ENCODE measurements at regions not wholly inside any gene's neighbourhood (a gene's known extent, or its start where the extent isn't known, plus 50 kb on each side); places are given as distances from the start of the nearest gene placed in this dataset.

- TF ChIP-seq, protein P1, sequence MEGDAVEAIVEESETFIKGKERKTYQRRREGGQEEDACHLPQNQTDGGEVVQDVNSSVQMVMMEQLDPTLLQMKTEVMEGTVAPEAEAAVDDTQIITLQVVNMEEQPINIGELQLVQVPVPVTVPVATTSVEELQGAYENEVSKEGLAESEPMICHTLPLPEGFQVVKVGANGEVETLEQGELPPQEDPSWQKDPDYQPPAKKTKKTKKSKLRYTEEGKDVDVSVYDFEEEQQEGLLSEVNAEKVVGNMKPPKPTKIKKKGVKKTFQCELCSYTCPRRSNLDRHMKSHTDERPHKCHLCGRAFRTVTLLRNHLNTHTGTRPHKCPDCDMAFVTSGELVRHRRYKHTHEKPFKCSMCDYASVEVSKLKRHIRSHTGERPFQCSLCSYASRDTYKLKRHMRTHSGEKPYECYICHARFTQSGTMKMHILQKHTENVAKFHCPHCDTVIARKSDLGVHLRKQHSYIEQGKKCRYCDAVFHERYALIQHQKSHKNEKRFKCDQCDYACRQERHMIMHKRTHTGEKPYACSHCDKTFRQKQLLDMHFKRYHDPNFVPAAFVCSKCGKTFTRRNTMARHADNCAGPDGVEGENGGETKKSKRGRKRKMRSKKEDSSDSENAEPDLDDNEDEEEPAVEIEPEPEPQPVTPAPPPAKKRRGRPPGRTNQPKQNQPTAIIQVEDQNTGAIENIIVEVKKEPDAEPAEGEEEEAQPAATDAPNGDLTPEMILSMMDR (IDR thresholded peaks at IDR 0.05), result no peak
- Histone ChIP-seq H3K36me3 (ENCODE audit: low read depth) (no peaks in the 10 kb centered on the region), H3K9me3 (no peaks in the 10 kb centered on the region), H3K4me3 (no peak overlapping the region), H3K4me1 (ENCODE audit: low read depth) (peaks cover 13% of the 10 kb centered on the region)
- intact Hi-C loops (cut with DNase I, micrococcal nuclease), result no loop called here
- DNase-seq, result no peak
- ATAC-seq, result no peak
These were observed 57.6 kb downstream of the FOXD1 start for GRCh38 chr5:73390972-73391371.

DNA sequence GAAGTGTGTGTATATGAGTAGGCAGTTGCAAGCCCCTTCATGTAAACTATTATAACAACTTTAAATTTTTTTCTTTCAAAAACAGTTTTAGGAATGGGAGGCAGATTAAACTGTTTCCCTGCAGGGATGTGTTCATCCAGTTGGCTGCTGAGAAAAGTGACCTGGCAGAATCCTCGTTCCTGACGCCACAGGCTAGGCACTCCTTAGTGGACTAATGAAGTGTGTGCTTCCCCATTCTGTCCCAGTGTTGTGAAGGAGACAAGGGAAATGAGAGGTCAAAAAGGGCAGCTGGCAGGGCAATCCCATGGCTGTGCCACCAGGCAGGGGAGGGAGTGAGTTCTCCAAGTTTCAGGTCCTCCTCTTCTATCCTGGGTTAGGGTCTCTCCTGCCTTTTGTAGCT lies 59.8 kb downstream of the FOXD1 start:
- TF ChIP-seq, protein P1 (IDR thresholded peaks at IDR 0.05), result no peak
- Histone ChIP-seq H3K9me3 (peaks cover 15% of the 10 kb centered on the region), H3K4me3 (no peak overlapping the region), H3K4me1 (ENCODE audit: low read depth) (peaks cover 8% of the 10 kb centered on the region), H3K36me3 (ENCODE audit: low read depth) (no peaks in the 10 kb centered on the region)
- ATAC-seq (no peak), DNase-seq (no peak)
- intact Hi-C loops (cut with DNase I, micrococcal nuclease), result no loop called here

DNA sequence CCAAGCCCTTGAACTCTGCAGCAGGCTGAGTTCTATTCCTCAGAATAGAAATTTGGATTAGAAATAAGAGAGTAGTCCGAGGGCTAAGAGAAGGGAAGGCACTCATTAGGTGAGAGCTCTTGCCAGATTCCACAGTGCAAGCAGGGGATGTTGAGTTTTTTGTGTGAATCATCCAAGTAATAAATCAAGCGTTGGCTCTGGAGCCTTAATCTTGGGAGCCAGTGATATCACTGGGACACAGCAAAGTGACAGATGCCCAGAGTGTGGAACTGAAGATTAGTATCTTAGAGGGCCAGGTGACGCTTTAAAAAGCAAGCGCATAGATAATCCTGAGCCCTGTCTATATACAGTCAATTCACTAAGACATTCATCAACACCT lies 60.3 kb downstream of the FOXD1 start:
- no peak overlapping the region for H3K4me3 ChIP-seq
- no peaks in the 10 kb centered on the region for H3K36me3 ChIP-seq (ENCODE audit: low read depth)
- intact Hi-C loops (cut with DNase I, micrococcal nuclease), result no loop called here
- no peak for DNase-seq
- peaks cover 15% of the 10 kb centered on the region for H3K9me3 ChIP-seq
- peaks cover 8% of the 10 kb centered on the region for H3K4me1 ChIP-seq (ENCODE audit: low read depth)
- TF ChIP-seq, protein P1 (IDR thresholded peaks at IDR 0.05), result no peak
- no peak for ATAC-seq

DNA sequence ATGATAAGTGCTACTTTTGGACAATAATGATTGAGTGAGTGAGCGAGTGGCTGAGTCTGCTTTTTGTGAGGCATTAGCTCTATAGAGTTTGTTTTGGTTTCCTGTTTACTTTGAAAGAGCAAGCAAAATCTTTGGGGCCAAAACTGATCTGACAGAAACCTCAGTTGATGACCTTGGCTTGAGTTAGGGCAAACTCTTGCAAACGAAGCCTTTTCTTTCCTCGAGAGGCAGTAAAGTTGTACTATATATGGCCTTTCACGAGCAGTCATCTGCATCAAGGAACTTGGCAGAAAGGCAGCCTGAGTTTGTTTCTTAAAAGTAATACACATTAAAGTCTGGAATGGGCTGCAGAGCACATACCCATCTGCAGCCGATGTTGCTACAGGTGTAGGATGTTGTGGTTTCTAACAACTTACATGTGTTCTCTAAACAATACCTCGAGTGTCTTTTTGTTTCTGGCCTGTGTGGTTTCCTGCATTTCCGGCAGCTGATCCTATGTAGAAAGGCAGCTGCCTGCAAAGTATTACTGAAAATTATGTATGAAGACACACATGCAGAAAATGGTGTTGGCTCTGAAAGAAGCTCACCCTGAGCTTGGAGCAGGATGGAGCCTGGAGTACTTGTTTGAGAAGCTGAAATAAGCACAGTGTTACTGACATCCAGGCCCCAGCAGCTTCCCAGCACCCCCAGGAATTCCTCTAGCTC lies 60.8 kb downstream of the FOXD1 start:
- H3K36me3 ChIP-seq (ENCODE audit: low read depth), result no peaks in the 10 kb centered on the region
- intact Hi-C loops (cut with DNase I, micrococcal nuclease), result no loop called here
- DNase-seq (peak in 1 of 3 donors; percentile 55), ATAC-seq (peak; percentile 81)
- no peak overlapping the region for H3K4me3 ChIP-seq
- peaks cover 8% of the 10 kb centered on the region for H3K4me1 ChIP-seq (ENCODE audit: low read depth)
- TF ChIP-seq, protein P1 (IDR thresholded peaks at IDR 0.05), result no peak
- H3K9me3 ChIP-seq, result peaks cover 15% of the 10 kb centered on the region

DNA sequence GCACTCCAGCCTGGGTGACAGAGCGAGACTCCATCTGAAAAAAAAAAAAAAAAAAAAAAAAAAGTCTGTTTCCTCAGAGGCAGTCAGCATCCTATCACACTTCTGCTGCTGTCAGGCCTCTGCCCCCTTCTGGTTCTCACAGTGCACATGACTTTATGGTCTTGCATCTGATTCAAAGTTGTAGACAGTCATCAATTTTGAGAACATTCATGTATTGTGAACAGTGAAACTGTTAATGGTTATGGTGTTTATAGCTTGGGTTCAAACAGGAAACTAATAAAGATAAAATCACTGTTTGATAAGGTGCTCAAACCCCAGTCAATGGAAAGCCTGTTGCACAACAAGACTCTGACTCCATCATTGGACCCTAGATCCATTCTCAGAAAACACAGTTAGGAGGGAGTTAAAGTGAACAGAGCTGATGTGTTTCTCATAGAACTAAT lies 61.4 kb downstream of the FOXD1 start:
- Histone ChIP-seq H3K9me3 (peaks cover 15% of the 10 kb centered on the region), H3K4me3 (no peak overlapping the region), H3K4me1 (ENCODE audit: low read depth) (peaks cover 10% of the 10 kb centered on the region), H3K36me3 (ENCODE audit: low read depth) (no peaks in the 10 kb centered on the region)
- DNase-seq (peak in 1 of 3 donors; percentile 14), ATAC-seq (peak; percentile 60)
- TF ChIP-seq, protein P1 (IDR thresholded peaks at IDR 0.05), result no peak
- intact Hi-C loops (cut with DNase I, micrococcal nuclease), result no loop called here
